Gastroesophageal sphincter (tissue), 4 donors: ENCODE measurements at regions not wholly inside any gene's neighbourhood (a gene's known extent, or its start where the extent isn't known, plus 50 kb on each side); places are given as distances from the start of the nearest gene placed in this dataset.

Experiments used
- ATAC-seq: fragments of 150-250 bp; one replicate; pipeline ENCODE4 v1.9.1; 2016; ENCODE audit warnings: mild to moderate bottlenecking, moderate library complexity
- H3K27ac ChIP-seq, 4 donors: fragments of 200-600 bp; sonication (generic) in 3 of 4; 1 replicate in 3 of 4; 2 replicates in 1 of 4; pipeline ENCODE4 v1.5.1; 2016 to 2019
- H3K27me3 ChIP-seq: fragments of 200-600 bp; sonication (generic); one replicate; pipeline ENCODE4 v1.5.1; 2019
- H3K36me3 ChIP-seq, 2 donors: fragments of 200-600 bp; sonication (generic); one replicate each; pipeline ENCODE4 v1.5.1; 2019; ENCODE audit warnings: control low read depth in 1 of 2
- H3K4me1 ChIP-seq, 3 donors: fragments of 200-600 bp; sonication (generic); 1 replicate in 2 of 3; 2 replicates in 1 of 3; pipeline ENCODE4 v1.5.1; 2016 to 2019; ENCODE audit warnings: control low read depth in 2 of 3
- H3K4me3 ChIP-seq, 2 donors: fragments of 200-600 bp; sonication (generic); one replicate each; pipeline ENCODE4 v1.5.1; 2019; ENCODE audit warnings: mild to moderate bottlenecking in 1 of 2, moderate library complexity in 1 of 2
- H3K9me3 ChIP-seq, 3 donors: fragments of 200-600 bp; sonication (generic); one replicate each; pipeline ENCODE4 v1.5.1; 2017 to 2019; ENCODE audit warnings: control low read depth in 2 of 3
- CTCF ChIP-seq, 4 experiments: fragments of 200-600 bp in 2 of 4; fragments of 450-650 bp in 2 of 4; sonication (generic) in 1 of 4; IDR thresholded peaks; one replicate each; pipeline ENCODE4 v1.5.1; 2017 to 2019; ENCODE audit warnings: antibody characterized with exemption in 4 of 4, mild to moderate bottlenecking in 2 of 4, moderate library complexity in 2 of 4
- EP300 ChIP-seq: sonication (generic); formaldehyde crosslinking; IDR thresholded peaks from one replicate; pipeline ENCODE4 v1.6.1; 2017; ENCODE audit warnings: antibody characterized with exemption, mild to moderate bottlenecking
- POLR2A ChIP-seq, 2 donors: fragments of 450-650 bp; IDR thresholded peaks; one replicate each; pipeline ENCODE4 v1.6.1; 2017; ENCODE audit warnings: antibody characterized with exemption in 2 of 2, mild to moderate bottlenecking in 2 of 2, moderate library complexity in 1 of 2
- POLR2AphosphoS5 ChIP-seq: sonication (generic); formaldehyde crosslinking; IDR thresholded peaks from one replicate; pipeline ENCODE4 v1.6.1; 2017; ENCODE audit warnings: antibody characterized with exemption
- WGBS, 2 donors: methylation state at CpG; one replicate each; pipeline ENCODE4 v1.1.5; 2018; ENCODE audit warnings: low coverage in 1 of 2; 5-methylcytosine and 5-hydroxymethylcytosine counted together

GRCh38 chr9:134558124-134558905, 83.3 kb upstream of the COL5A1 start:
- Histone ChIP-seq H3K9me3 (no peaks in the 10 kb centered on the region), H3K4me3 (no peak overlapping the region), H3K27ac (no peak overlapping the region), H3K36me3 (no peaks in the 10 kb centered on the region), H3K4me1 (peaks cover 0 to 15% (median 0%) of the 10 kb centered on the region in 3 donors), H3K27me3 (no peaks in the 10 kb centered on the region)
- no peak for TF ChIP-seq POLR2A (IDR thresholded peaks at IDR 0.05)
- TF ChIP-seq CTCF (IDR thresholded peaks at IDR 0.05), result no peak
- TF ChIP-seq POLR2AphosphoS5, result no peak
- TF ChIP-seq EP300, result no peak
- WGBS, 2 donors, result 80 to 83% methylated on average over 9 to 11 of the region's 19 CpGs
- ATAC-seq, result no peak

DNA sequence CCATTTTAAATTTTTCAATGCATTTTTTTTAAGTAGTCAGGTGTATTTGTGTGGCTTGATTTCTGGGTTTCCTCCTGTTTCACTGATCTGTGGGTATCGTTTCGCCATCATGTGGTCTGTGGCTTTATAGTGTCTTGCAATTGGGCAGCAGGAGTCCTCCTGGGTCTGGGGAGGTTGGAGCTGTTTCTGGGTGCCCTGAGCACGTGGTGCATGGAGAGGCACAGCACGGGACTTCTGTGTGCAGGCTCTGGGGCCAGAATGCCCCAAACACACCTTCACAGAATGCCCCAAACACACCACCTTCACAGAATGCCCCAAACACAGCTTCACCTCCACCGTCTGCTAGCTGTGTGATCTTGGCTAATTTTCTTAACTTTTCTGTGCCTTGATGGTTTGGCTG, 82.6 kb upstream of the COL5A1 start:
- Histone ChIP-seq H3K4me3 (no peak overlapping the region), H3K27ac (no peak overlapping the region), H3K36me3 (no peaks in the 10 kb centered on the region), H3K27me3 (no peaks in the 10 kb centered on the region), H3K9me3 (no peaks in the 10 kb centered on the region), H3K4me1 (peaks cover 0 to 11% (median 0%) of the 10 kb centered on the region in 3 donors)
- 90% methylated on average over 3 of the region's 5 CpGs; no CpG with 5 or more reads in 1 of the 2 donors for WGBS, 2 donors
- no peak for ATAC-seq
- TF ChIP-seq CTCF (IDR thresholded peaks at IDR 0.05) (no peak), EP300 (no peak), POLR2AphosphoS5 (no peak), POLR2A (IDR thresholded peaks at IDR 0.05) (no peak)

GRCh38 chr9:134560206-134560605, 81.4 kb upstream of the COL5A1 start:
- 70 to 100% methylated on average over 1 to 2 of the region's 5 CpGs for WGBS, 2 donors
- H3K27ac ChIP-seq, result no peak overlapping the region
- H3K4me3 ChIP-seq, result no peak overlapping the region
- TF ChIP-seq POLR2AphosphoS5, result no peak
- no peak for TF ChIP-seq EP300
- TF ChIP-seq POLR2A (IDR thresholded peaks at IDR 0.05), result no peak
- TF ChIP-seq CTCF (IDR thresholded peaks at IDR 0.05), result no peak
- no peak for ATAC-seq
- H3K9me3 ChIP-seq, result no peaks in the 10 kb centered on the region
- no peaks in the 10 kb centered on the region for H3K4me1 ChIP-seq
- H3K36me3 ChIP-seq, result no peaks in the 10 kb centered on the region
- no peaks in the 10 kb centered on the region for H3K27me3 ChIP-seq

- Histone ChIP-seq H3K9me3 (peaks cover 0 to 2% (median 0%) of the 10 kb centered on the region in 3 donors), H3K27me3 (no peaks in the 10 kb centered on the region), H3K4me3 (no peak overlapping the region), H3K36me3 (no peaks in the 10 kb centered on the region), H3K27ac (no peak overlapping the region), H3K4me1 (no peaks in the 10 kb centered on the region)
- 72 to 75% methylated on average over 6 to 10 of the region's 10 CpGs for WGBS, 2 donors
- ATAC-seq, result no peak
- TF ChIP-seq CTCF (IDR thresholded peaks at IDR 0.05), result no peak
- TF ChIP-seq EP300, result no peak
- TF ChIP-seq POLR2A (IDR thresholded peaks at IDR 0.05), result no peak
- no peak for TF ChIP-seq POLR2AphosphoS5
Measured at GRCh38 chr9:134560654-134561053, 80.9 kb upstream of the COL5A1 start.
